T-helper 9 cell (primary cell): ENCODE measurements at regions not wholly inside any gene's neighbourhood (a gene's known extent, or its start where the extent isn't known, plus 50 kb on each side); places are given as distances from the start of the nearest gene placed in this dataset.

Source experiments
- DNase-seq: peaks from one replicate; pipeline ENCODE4 v3.0.0-alpha.2; 2020

DNA sequence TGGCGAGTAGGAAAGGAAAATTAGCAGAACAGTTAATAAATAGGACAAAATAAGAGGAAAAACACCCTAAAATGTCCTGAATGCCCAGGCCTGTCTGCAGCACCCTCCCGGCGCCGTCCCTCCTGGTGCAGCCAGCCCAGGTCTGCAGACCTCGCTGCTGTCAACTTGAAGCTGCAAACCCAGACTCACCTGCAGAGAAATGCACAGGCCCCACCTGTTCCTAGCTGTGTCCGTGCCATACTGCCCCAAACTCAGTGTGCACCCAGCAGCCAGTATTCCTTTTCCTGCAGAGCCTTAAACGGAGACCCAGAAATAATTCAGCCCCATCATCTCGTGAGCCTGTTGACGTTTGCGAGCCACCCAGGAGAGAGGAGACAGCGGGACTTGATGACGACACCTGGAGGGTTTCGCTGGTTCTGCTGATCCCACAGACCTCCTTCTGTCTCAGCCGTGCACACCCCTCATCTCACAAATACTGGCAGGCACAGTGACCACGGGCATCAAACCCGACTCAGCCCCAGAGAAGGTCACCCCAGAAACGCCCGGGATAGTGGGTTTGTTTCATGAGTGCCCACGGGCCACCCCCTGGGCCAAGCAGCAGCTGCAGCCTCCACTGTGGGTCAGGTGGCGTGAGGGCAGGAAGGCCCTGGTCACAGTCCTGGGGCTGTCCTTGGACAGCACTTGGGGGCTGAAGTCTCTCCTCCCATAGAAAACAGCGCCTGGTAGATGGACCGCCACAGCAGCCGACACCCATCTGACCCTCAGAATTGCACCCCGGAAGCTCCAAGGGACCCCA, 239.5 kb upstream of the SALL3 start:
- no peak for DNase-seq

DNA sequence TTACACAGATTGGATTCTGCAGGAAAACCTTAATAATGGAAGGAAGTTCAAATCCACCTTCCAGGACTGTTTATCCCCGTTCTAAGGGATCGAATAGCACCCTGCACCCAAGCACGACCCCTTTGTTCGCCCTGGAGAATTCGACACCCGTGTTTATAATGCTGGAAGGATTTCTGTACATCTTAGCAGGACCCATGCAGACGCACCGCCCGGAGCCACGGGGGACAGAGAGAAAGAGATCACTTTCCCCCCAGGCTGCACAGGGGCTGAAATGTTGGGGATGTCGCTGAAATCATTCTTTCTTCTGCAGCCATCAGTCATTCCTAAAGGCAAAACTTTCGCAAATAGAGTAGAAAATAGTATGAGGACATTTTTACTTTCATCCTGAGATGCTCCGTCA, 238.7 kb upstream of the SALL3 start:
- no peak for DNase-seq

DNA sequence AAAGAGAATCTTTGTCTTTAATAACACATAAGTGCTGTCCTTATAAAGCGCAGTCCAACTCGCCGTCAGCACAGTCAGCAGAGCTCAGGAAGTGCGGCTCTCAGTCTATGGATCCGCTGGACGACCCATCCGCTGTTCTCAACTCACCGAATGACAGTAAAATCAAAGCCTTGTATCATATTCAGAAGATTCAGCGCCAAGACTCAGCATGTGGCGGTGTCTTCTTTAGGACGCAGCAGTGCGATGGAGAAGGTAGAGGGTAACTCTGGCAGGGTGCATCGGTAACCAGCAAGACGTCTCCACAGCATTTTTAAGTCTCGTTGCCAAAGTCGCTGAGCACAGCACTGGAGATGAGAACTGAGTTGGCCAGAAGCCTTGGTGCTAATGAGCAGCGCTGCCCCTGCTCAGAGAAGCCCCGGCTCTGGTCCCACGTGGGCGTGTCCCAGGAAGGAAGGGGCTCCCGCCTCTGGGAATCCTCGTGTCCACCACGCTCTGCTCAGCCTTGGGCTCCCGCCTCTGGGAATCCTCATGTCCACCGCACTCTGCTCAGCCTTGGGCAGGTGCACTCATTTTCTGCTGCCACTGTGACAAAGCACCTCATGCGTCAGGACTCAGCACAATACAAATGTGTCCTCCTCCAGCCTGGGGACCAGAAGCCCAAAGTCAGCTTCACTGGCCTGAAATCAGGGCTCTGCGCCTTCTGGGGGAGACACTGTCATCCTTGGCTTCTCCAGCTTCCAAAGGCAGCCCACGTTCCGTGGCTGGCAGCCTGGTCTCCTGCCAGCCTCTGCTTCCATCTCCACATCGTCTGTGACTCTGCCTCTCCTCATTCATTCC, 238.0 kb upstream of the SALL3 start:
- DNase-seq, result no peak

DNA sequence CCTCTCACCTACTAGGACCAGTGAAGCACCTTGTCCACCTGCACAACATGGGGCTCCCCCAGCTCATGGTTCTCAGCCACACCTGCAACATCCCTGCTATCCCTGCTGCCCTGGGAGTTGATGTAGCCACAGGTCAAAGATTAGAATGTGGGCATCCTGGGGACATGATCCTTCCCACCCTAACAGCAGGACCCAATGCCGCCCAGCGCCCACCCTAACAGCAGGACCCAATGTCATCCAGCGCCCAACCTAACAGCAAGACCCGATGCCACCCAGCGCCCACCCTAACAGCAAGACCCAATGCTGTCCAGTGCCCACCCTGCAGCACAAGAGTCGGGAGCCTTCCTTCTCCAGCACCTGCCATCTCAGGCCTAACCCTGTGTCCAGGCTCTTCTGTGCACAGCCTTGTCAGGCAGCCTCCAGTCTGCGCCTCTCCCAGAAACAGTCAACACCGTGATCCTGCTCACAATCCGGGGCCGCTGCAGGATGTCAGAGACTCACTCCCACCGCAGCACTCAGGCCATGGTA, 237.3 kb upstream of the SALL3 start:
- DNase-seq, result no peak

DNA sequence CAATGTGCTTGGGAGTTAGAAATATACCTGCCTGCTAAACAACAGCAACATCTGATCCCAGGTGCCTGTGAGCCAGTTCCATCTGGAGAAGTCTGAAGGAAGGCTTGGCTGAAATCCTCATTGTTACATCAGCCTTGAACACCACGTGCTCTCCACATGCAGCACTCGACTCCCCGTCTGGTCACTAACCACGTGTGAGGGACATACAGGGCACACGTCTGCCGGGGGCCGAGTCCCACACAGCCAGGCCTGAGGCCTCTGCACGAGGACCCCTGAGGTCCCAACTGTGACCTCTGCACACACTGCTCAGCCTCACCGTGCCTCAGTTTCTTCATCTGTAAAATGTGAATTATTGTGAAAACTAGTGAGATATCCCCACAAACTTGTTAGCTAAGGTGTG, 236.5 kb upstream of the SALL3 start:
- no peak for DNase-seq

DNA sequence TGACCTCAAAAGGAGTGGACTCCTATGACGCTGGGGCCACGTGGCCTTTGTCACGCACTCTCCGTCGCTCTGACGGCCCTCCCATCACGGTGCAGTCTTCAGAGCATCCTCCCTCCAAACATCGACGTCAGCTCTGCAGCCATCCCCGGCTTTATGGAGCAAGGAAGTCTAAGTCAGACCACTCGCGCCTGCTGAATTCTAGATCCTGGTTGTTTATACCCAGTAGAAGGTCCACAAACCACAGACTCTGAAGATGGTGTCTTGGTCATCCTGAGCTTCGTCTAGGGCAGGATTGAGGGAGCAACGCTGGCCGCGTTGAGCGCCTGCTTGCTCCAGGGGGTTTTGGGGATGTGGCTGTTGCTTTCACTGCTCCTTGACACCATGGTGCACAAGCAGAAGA, 228.0 kb upstream of the SALL3 start:
- no peak for DNase-seq

DNA sequence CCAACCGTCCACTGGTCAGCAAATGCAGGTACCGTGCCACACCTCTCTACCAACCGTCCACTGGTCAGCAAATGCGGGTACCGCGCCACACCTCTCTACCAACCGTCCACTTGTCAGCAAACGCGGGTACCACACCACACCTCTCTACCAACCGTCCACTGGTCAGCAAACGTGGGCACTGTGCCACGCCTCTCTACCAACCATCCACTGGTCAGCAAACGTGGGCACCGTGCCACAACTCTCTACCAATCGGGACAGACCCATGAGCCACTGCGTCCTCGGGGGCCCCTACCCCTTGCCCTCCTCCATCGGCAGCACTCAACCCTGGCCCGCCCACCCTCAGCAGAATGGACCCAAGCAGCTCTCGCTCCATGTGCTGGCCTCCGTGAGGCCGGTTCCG, 226.4 kb upstream of the SALL3 start:
- no peak for DNase-seq

DNA sequence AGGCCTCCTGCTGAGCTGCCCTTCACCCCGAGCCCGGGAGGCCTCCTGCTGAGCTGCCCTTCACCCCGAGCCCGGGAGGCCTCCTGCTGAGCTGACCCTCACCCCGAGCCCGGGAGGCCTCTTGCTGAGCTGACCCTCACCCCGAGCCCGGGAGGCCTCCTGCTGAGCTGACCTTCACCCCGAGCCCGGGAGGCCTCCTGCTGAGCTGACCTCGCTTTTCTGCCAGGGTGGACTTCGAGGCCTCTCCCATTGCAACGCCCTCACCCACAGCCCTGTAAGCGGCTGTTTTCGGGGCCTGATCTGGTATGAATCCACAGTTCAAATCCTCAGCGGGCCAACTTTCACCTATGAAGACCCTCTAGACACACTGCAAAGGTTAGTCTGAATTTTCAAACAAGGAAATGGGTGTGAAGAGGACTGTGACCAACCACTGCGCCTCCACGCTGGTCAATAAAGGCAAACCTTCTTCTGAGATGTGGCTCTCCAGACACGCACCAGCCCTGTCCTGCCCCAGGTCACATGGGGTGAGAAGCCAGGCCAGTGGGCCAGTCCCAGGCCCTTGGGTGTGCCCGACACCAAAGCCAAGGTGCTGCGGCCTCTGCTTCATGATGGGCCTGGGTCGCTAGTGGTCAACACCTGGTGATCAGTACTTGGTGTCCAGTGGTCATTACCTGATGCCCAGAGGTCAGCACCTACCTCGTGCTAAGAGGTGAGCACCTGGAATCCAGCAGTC, 225.1 kb upstream of the SALL3 start:
- no peak for DNase-seq

DNA sequence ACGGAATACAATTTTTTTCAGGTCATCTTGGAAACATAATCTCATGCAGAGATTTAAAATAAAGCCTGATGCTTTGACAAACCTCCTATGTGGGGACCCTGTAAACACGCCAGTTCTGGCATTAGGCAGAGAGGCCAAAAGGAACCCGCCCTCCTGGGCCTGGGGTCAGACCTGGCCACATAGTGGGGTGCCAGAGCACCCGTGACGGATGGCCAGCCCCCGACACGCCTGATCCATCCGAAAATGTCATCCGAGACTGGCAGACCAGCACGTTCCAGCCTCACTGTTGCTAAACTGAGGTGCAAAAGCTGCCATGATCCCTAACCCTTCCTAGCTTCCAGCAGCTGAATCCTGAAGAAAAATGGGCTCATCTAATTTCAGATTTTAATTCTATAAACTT, 222.6 kb upstream of the SALL3 start:
- DNase-seq, result no peak

DNA sequence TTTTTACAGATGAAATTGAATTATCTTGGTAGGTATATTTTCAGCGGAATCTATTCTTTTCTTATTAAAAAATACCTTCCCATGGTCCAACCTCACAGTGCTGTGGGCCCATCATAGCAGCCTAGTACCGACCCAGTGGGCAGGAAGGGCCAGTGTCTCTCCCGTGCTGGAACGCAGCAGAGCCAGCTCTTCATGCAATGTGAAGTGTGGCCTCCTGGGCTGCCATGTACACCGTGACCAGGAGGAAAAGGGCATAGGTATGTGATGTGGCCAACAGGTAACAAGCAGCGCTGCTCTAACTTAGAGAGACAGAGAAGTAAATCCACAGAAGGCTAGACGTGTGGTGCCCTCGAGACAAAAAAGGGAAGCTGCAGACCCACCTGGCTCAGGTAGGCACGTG, 221.1 kb upstream of the SALL3 start:
- no peak for DNase-seq

DNA sequence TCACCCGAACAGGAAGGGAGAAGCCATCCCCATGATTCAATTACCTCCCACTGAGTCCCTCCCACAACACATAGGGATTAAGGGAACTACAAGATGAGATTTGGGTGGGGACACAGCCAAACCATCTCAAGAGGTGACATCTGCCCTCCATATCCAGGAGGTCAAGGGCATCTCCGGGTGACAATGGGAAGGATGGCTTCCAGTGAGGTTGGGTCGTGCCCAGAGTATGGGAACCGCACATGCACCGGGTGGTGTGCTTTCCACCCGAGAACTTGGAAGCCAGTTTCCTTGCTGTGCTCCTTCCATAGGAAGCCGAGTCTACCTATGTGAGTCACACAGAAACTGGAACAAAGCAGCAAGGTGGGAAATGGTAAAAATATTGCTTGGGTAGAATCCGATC, 216.9 kb upstream of the SALL3 start:
- DNase-seq, result no peak

DNA sequence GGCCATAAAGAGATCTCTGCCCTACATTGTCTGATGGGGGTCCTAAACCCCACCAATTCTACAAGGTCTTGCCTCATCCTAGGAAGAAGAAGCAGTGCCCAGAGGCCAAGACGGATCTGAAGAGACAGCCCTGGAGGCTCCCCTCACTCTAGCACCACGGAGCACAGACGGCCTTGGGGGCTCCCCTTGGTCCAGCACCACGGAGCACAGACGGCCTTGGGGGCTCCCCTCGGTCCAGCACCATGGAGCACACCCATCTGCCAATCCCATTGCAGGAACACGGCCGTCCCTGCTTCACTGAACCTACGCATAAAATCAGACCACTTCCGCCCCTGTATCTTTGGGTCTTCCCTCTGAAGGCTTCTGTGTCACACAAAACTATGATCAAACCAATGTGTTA, 215.1 kb upstream of the SALL3 start:
- no peak for DNase-seq

DNA sequence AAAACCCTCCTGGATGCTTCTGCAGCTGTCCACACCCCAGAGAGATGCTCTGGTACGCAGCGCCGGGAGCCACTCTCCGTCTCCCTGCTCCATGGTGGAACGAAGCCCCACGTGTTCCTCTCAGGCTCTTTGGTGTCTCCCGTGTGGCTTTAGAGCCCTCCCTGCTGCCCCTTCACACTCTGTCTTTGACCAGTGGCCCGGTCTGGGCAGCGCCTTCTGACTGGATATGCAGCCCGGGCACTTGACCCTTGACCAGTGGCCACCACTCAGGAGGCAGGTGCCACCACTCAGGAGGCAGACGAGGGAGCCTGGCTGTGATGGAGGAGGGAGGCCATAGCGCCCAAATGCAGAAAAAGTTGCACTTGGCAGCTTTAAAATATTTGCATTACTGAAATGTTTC, 214.5 kb upstream of the SALL3 start:
- DNase-seq, result no peak

DNA sequence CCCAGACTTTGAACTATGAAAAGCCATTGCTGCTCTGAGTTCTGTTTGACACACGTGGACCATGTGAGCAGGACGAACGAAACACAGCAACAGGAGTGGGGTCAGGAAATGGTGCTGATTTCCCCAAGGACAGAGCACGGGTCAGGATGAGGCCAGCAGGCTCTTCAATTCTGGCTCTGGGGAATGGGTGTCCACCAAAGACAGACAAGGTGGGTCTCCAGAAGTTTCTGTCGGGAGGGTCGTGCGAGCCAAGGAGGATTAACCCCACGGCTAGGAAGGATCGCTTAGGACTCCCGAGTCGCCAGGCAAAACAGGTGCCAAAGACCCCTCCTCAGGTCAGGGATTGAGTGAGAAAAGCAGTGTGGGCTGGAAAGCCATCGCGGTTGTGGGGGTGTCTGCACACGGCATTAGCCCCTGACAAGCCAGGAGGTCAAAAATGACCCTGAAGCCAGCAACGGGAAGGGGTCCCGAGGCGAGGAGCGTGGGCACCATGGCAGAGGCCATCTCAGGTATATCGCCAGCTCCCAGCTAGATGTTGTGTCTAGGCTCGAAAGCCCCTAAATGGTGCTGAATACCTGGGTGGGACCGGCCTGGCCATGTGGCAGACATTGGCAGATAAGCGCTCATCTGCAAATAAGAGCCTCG, 213.9 kb upstream of the SALL3 start:
- DNase-seq, result no peak

DNA sequence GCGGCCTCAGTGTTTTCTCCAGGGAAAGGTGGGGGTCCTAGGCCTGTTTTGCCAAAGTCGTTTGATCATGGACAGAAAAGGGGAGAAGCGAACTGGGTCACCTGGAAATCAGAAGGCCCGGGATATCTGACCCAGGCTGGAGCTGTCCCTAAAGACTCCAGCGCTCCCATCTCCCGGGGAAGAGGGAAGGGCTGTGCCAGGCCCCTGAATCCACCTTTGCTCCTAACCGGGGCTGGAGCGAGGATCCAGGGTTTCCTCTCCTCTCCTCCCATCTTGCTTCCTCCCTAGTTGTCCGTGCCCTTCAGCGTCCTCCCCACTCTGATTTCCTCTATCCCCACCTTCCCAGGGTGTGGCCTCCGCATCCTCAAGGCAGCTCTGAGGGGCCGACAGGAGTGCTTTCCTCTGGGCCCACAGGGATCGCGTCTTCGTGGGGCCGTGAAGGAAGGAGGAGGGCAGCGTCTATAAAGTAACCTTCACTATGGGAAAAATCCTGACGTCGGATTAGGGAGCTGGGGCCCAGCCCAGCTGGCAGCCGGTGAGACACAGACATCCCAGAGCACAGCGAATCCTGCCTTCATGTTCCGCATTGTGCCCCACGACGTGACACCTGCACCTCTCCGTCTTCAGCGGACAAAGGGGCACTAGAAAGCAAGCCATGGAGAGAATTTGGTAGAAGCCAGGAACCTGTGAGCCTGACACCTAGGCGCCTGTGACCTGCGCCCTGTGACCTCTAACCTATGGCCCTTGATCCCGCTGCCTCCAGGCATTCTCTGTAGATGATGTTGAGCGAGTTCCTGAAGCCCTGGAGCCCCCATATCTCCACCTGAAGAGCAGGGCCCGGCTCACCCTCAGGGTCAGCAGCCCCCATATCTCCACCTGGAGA, 212.7 kb upstream of the SALL3 start:
- no peak for DNase-seq

DNA sequence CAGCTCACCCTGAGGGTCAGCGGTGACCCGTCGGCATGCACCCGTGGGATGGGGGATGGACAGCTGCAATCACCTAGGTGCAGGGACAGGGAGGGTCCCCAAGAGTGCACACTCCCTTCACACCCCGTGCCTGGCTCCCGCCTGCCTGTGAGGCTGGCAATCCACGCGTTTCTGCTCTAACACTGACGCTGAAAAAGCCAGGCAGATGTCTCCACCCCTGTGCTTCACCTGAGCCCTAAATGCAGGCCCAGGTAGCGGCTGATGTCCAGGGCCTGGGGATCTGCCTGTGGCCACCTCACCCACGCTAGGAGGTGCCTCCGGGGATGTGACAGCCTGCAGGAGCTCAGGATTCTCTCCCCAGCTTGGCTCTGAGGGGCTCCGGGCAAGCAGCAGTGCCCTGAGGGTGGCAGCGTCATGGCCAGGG, 212.0 kb upstream of the SALL3 start:
- no peak for DNase-seq

DNA sequence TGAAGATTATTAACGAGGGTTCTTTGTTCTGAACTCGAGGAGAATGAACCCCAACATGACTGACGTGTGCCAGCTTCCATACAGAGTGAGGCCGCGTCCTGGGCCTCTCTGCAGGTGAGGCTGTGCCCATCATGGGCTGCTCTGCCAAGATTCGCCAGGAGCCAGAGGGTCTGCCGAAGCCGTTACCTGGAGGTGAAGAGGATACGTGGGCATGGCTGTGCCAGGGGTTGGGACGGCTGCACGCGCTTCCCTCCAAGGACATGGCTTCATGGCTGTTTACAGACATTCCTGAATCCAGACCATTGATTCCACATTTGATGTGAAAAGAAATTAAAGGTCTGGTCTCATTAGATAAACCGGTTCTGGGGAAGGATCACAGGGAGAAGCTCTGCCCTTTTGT, 211.4 kb upstream of the SALL3 start:
- DNase-seq, result no peak

DNA sequence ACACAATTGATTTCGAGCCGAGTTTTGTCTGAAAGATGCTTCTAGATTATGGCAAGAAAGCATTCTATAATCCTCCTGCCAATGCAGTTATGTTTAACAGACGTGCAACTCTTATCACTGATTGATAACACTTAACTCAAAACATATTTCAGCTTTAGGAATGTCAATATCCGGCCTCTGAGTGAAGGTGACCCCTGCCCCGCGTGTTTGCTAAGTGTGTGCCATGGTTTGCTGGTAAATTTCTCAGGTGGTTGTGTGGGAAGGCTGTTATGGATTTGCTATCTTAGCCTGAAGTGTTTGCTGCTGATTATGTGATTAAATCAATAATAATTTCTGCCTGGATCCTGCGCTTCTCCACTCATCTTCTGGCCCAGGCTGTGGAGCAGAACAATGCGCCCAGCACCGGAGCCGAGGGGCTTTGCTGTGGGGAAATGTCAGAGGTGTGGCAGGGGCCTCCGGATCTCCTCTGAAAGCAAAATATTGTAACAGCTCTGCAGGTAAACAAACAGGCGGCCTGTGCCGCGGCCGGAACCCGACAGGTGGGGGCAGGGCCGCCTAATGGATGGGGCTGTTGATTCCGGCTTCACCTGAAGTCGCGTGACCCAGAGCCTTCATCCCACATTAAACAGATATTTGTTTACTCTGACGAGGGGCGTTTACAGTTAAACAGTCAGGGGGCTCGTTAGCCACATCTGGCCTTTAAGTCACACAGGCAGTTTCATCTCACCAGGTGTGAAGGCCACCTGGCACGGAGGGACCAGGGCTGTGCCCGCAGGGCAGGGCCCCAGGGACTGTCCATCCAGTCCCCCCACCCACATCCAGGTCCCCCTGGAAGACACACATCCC, 210.7 kb upstream of the SALL3 start:
- no peak for DNase-seq

DNA sequence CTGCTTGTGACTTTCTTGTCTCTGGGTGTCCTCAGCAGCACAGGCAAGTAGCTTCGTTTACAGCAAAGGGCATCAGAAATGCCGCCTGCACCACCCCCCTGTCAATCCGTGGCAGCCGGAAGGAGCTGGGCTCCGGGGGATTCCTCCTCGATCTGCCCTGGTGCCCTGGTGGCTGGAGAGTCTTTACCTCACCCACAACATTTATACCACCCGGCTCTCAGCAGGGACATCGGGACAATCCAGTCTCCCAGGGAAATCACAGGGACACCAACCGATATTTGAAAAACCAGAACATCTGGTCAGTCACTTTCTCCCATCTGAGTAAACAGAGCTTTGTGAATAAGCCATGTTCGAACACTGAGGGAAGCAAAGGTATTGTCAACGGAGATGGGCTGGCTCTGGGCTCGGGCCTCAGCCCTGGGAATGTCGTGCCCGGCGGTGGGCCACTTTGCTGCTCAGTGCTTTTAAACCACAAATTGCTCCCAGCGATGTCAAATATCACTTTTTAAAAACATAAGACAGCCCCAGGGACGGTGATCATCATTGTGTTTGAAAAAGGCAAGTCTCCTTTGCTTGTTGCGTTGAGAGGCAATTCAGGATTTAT, 210.0 kb upstream of the SALL3 start:
- DNase-seq, result no peak

DNA sequence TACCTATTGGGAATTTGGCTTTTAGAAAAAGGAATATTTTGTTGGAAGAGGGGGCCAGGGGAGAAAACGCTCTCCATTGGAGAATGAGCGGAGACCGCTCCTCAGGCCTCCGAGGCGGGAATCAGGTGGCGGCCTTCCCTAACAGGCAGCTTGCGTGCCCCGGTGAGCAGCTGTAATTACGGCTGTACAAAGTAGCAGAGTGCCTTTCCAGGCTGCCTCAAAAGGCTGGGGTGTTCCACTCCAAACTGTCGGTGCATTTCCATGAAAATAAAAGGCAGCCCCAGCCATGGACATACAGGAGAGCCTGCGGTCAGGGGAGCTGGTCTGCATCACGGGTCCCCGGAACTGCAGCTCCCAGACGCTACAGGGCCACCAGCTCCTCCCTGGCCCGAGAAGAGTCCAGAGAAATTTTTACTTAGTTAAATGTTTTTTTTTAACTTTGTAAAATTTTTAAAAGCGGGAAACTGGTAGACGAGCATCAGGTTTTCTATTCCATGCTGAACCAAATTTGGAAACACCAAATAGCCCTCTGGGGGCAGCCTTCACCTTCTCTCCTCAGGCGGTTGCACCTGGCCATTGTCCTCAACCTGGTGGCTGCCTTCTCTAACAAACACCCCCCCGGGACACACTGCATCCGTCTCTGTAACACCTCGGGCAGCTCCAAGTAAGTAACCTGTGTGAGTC, 209.3 kb upstream of the SALL3 start:
- no peak for DNase-seq
